ENCODE measurements at regions not wholly inside any gene's neighbourhood (a gene's known extent, or its start where the extent isn't known, plus 50 kb on each side); places are given as distances from the start of the nearest gene placed in this dataset.

DNA sequence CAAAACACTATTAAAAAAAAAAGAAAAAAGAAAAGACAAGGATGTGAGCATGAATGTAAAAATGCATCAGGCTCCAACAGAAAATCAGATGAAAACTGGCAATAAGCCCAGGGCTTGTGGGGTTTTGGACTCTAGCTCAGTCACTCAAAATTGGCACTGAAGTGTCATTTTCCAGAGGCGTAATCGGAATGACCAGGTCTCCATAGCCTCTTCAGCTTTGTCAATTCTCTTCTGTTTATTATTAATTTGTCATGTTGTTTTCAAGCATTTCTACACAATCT is 137.2 kb upstream of the TRHDE start:
- Histone ChIP-seq H3K9me3 (no peaks in the 10 kb centered on the region), H3K4me3 (no peak overlapping the region), H3K4me1 (no peaks in the 10 kb centered on the region), H3K27ac (no peak overlapping the region), H3K27me3 (peaks cover 0 to 7% (median 0%) of the 10 kb centered on the region in 7 donors), H3K36me3 (no peaks in the 10 kb centered on the region)
- 59 to 68% methylated on average over 2 of the region's 2 CpGs for WGBS, 2 donors
- DNase-seq: no peak
- intact Hi-C loops (cut with DNase I): no loop called here
- no peak for ATAC-seq
- TF ChIP-seq, protein P1, sequence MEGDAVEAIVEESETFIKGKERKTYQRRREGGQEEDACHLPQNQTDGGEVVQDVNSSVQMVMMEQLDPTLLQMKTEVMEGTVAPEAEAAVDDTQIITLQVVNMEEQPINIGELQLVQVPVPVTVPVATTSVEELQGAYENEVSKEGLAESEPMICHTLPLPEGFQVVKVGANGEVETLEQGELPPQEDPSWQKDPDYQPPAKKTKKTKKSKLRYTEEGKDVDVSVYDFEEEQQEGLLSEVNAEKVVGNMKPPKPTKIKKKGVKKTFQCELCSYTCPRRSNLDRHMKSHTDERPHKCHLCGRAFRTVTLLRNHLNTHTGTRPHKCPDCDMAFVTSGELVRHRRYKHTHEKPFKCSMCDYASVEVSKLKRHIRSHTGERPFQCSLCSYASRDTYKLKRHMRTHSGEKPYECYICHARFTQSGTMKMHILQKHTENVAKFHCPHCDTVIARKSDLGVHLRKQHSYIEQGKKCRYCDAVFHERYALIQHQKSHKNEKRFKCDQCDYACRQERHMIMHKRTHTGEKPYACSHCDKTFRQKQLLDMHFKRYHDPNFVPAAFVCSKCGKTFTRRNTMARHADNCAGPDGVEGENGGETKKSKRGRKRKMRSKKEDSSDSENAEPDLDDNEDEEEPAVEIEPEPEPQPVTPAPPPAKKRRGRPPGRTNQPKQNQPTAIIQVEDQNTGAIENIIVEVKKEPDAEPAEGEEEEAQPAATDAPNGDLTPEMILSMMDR (IDR thresholded peaks at IDR 0.05): no peak

DNA sequence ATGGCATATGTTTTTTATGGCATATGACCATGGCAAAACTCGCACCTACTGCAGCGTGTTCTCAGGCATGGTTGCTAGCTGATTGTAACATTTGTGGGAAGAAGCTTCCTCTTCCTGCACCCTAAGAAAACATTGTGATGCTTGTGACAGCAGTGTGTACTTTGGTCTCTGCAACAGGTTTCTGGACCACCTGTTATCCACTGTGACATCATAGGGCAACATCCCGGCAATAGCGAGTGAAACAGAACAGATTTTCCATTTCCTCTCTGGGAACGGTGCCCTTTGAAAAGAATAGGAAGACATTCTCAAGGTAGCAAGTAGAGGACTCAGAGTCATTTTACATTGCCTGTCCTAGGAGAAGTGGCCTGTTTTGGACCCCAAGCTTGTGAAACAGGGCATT is 135.4 kb upstream of the TRHDE start:
- intact Hi-C loops (cut with DNase I): loop anchor here in 1 of 10 donors (1.0 kb wide), 1 partner anchor 22 kb away; no protein-coding TSS in a partner anchor
- Histone ChIP-seq H3K27me3 (no peaks in the 10 kb centered on the region), H3K4me3 (no peak overlapping the region), H3K4me1 (no peaks in the 10 kb centered on the region), H3K9me3 (no peaks in the 10 kb centered on the region), H3K36me3 (no peaks in the 10 kb centered on the region), H3K27ac (no peak overlapping the region)
- TF ChIP-seq, protein P1 (IDR thresholded peaks at IDR 0.05): no peak
- 76 to 77% methylated on average over 5 of the region's 5 CpGs for WGBS, 2 donors
- ATAC-seq (no peak), DNase-seq (no peak)

DNA sequence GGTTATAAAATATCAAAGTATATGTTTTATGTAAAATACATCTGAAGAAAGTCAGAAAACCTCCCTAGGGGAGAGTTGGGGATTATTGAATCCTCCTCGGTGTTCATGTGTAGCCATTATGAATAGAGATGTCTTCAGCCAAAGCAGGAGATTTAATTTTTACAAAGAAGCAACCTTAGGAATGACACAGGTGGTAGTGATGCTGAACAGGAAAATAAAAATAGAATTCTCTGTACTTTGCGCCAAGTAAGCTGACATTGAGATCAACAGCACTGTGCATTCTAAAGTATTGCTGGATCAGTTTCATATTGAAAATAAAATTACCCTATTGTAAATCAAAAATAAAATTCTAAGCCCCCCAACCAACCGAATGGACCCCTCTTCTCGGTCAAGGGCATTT is 132.8 kb upstream of the TRHDE start:
- DNase-seq (no peak), ATAC-seq (no peak)
- H3K4me3 ChIP-seq: no peak overlapping the region
- intact Hi-C loops (cut with DNase I): no loop called here
- no peak overlapping the region for H3K27ac ChIP-seq
- TF ChIP-seq, protein P1 (IDR thresholded peaks at IDR 0.05): no peak
- WGBS, 2 donors: 81 to 91% methylated on average over 4 of the region's 4 CpGs
- H3K9me3 ChIP-seq: peaks cover 0 to 2% (median 0%) of the 10 kb centered on the region in 11 donors
- H3K4me1 ChIP-seq: no peaks in the 10 kb centered on the region
- no peaks in the 10 kb centered on the region for H3K36me3 ChIP-seq
- no peaks in the 10 kb centered on the region for H3K27me3 ChIP-seq

DNA sequence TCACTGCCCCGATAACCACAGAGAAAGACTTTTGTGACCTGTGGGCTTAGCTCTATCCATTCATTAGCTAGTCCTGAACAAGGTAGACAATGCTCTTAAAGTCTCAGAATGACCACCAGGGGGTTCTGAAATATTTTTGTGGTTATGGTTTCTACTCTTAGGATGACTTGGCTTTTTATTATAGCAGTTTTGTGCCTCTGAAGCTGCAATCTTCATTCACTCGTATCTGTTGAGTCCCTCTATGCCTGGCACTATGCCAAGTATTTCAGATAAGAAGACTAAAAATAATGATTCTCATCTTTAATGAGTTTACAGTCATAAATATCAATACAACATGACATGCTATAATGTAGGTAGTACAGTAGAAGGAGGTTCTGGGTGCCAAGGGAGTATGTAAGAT is 130.8 kb upstream of the TRHDE start:
- no peak overlapping the region for H3K27ac ChIP-seq
- intact Hi-C loops (cut with DNase I): no loop called here
- DNase-seq (no peak), ATAC-seq (no peak)
- no peak overlapping the region for H3K4me3 ChIP-seq
- peaks cover 0 to 2% (median 0%) of the 10 kb centered on the region in 11 donors for H3K9me3 ChIP-seq
- TF ChIP-seq, protein P1 (IDR thresholded peaks at IDR 0.05): no peak
- no peaks in the 10 kb centered on the region for H3K36me3 ChIP-seq
- H3K27me3 ChIP-seq: no peaks in the 10 kb centered on the region
- WGBS, 2 donors: 45 to 48% methylated on average over 2 of the region's 2 CpGs
- H3K4me1 ChIP-seq: no peaks in the 10 kb centered on the region

DNA sequence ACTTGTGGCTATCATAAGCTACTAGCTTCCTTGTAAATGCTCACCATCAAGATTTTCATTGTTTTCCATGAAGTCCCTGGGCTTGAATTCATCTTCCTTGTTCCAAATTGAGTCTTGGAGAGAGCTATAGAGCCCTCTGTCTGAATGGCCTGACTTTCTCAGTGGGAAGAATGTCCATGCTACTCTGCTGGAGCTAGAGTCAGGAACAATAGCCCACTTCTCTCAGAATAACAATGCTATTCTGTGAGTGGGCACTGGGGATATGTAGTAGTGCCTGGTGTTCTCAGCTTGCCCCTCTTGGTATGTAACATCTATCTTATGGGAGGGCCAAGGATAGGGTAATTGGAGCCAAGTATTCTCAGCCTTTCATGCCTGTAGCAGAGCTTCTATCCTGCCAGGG is 127.6 kb upstream of the TRHDE start:
- no peaks in the 10 kb centered on the region for H3K36me3 ChIP-seq
- intact Hi-C loops (cut with DNase I): no loop called here

More for the DNA sequence above, 127.6 kb upstream of the TRHDE start:
- no peak for DNase-seq
- TF ChIP-seq, protein P1 (IDR thresholded peaks at IDR 0.05): no peak
- ATAC-seq: no peak
- Histone ChIP-seq H3K4me3 (no peak overlapping the region), H3K4me1 (no peaks in the 10 kb centered on the region), H3K27ac (no peak overlapping the region), H3K9me3 (peaks cover 0 to 2% (median 0%) of the 10 kb centered on the region in 11 donors), H3K27me3 (no peaks in the 10 kb centered on the region)

Data from heart right ventricle (tissue), 16 donors.